M059J (cell line): ENCODE measurements at regions not wholly inside any gene's neighbourhood (a gene's known extent, or its start where the extent isn't known, plus 50 kb on each side); places are given as distances from the start of the nearest gene placed in this dataset.

ENCODE experiments used
- DNase-seq: peaks from one replicate; pipeline ENCODE4 v3.0.0-alpha.2; 2012; ENCODE audit warnings: low read depth

DNA sequence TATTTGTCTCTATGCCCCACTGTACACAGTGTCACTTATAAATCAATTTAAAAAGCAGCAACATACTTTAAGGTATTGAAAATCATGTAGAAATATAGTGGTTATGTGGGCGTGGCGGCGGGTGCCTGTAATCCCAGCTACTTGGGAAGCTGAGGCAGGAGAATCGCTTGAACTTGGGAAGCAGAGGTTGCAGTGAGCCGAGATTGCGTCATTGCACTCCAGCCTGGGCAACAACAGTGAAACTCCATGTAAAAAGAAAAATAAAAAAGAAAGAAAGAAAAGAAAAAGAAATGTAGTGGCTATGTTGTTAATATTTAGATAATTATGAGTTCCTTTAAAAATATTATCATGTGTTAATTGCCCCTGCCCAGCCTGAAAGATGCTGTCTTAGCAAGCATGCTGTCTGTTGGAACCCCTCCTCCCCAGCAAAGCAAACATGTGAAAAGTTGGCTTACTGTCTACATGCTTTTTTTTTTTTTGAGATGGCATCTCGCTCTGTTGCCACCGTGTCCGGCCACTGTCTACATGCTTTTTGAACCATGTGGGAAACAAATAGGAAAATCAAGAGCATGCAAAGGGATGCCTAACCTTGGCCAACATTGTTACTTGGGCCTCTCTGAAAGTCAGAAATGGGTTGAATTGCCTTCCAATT is 151.4 kb upstream of the TSHZ2 start:
- no peak for DNase-seq

DNA sequence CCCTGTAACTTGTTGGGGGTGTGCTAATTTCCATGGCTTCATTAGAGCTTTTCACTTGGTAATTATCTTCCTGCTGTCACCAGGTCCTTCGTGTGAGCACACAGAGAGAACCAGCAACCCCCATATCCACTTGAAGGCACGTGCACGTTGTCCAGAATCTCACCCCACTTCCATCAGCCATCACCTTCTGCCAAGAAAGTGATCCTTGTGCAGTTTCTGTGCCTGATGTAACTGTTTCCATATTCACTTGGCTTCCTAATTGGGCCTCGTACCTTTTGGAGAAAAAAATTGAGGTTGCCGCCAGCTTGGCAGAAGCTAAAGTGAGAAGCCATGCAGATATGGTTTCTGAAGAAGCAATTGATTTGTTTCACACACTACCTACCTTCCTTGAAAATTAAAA is 153.7 kb upstream of the TSHZ2 start:
- no peak for DNase-seq

DNA sequence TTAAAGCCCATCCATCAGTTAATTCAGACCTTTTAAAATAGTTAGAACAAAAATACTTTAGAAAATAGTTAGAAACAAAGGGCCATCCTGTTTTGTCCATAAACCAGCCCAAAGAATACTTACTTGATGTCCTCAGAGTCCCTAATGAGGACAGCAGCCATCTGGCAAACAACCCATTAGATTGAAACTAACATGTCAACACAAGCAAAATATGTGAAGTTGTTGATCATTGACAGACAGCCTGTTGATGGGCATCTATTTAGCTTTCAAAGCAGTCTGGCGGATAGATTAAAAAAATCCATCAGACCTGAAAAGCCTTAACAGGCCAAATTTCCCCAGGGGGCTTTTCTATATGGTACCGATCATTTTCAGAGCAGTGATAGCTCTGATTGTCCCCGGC is 154.2 kb upstream of the TSHZ2 start:
- no peak for DNase-seq

DNA sequence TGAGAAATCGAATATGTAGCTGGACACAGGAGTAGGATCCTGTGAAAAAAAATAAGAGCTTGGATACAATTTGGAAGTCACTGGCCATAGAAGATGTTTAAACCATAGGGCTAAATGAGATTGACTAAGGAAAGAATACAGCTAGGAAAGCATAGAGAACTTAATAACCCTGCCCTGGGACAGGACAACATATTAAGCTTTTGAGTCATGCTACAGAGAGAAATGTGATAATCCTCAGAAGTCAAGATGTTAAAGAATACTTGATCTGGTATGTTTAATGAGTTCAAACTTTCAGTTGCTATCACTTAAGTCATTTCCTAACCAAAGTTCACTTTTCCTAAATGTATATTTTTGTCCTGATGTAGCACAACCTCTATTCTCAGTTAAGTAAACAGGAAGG is 154.6 kb upstream of the TSHZ2 start:
- DNase-seq, result peak; percentile 20

DNA sequence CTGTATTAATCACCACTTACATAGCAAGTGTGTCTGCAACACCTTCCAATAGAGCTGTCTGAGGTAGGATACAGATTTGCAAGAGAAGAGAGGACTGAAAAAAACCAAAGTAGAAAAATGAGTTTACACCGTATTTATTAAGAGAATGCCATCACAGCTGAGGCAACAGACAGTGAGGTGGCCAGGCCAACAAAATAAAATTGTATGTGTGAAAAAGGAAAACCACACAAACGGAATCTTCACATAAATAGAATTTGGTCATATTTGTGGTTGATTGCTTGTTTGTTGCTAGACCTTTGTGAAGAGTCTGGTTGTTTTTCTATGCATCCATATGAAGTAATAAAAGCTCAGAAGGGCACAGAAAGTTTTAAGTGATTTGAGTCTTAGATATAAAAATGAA is 157.8 kb upstream of the TSHZ2 start:
- no peak for DNase-seq

- DNase-seq, result peak; percentile 60
These were observed 159.8 kb upstream of the TSHZ2 start for GRCh38 chr20:52812231-52812847.

DNA sequence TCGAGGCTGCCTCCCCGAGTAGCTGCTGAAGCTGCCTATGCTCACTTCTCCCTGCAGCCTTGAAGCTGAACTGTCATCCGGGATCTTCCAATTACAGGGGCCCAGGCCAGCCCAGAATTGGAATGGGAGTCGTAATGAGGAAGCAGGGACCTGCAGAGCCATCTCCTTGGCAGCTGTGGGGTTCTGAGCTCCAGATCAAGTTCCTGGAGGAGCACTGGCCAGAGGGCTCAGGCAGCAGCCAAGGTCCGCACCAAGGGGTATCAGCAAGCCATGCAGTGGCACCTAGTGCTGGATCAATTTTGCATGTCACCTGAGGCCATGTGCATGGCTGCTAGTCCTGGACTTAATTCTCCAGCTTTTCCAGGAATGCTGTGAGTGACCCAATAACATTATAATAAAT is 163.2 kb upstream of the TSHZ2 start:
- no peak for DNase-seq

DNA sequence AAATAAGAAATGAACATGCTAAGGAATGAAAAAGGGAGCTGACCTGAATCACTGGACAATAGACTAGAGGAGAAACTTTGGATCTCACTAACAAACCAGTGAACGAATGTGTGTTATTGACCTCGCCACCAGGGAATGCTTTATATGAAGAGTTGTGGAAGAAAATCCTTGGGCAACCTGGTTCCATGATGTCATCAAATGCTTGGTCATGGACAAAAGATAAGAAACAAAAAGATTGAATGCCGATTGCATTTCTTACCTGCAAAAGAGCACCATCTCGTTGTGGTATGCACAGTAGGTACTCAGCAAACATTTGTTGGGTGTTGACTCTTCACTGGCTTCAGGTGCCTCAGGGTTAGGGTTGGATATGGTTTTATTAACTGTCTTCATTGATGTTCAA is 165.2 kb upstream of the TSHZ2 start:
- no peak for DNase-seq

DNA sequence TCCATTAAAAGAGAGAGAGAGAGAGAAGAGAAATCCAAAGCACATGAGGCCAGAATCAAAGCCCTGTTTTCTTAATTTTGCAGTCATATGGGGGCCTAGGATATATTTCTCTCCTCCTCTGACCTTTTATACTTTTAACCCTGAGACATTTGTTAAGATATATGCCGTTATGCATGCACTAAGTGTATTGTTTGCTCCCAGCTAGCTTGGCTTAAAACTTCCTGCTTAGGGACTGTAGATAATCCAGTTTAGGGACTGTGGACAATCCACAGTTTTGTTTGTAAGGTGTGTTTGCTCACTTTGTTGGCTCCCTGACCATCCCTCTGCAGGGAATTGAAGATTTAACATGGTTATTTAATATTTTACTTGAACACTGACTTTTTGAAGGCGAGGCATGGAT is 166.3 kb upstream of the TSHZ2 start:
- no peak for DNase-seq

GRCh38 chr20:52805296-52805571 is 166.9 kb upstream of the TSHZ2 start:
- DNase-seq, result no peak

- DNase-seq, result no peak
These were observed 167.5 kb upstream of the TSHZ2 start for GRCh38 chr20:52804497-52805295.

DNA sequence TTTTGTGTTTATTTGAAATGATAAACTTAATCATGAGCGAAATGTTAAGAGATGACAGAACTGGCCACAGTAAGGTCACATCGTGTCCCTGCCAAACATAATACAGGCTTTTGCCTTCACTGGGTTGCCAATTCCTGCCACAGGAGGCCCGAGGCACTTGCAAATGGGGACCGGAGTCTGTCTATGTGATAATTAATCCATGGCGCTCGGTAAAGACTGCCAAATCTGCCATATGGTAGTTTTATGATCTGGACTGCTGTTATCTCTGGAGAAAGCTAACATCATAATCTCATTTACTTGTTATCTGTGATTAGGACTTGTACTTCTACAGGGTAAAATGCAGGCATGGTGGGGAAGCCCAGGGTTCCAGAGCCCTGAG is 170.5 kb upstream of the TSHZ2 start:
- DNase-seq, result peak; percentile 40

DNA sequence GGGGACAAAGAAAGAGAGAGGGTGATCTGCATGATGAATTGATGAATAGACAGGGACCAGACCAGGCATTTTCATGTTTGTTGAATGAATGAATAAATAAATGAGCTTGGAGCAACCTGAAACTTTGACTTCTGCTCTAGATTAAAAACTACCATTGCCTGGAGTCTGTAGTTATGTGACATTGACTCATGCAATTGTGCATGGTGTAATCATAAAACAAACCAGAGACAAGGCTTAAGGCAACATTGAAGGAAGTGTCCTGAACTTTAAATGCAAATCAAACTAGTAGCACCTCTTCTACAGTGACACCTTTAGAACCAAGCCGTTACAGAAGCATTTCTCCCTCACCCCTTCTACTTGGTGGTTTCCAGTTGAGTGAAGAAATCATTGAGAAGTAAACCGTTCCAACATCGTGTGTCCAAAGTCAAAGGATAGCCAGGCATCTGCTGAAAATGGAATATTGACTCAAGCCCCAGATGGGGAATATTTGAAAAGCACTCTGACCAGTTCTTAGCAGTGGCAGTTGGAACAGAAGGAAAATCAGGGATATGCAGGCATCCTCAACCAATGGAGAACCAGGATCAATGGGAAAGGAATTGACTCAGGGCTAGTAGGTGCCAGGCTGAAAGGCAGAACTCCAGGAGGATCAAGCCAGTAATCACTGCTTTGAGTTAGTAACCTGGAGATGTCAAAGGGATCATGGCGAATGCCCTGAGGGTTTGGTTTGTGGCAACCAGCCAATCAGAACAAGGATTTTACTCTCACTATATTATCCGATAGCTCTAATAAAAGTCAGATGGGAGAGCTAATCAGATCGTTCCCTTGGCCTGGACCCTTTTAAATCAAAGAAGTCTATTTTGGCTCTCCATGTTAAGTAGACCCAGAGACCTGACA is 171.2 kb upstream of the TSHZ2 start:
- DNase-seq, result peak; percentile 36

GRCh38 chr20:52799130-52799529 is 173.0 kb upstream of the TSHZ2 start:
- DNase-seq, result no peak

GRCh38 chr20:52798124-52798523 is 174.0 kb upstream of the TSHZ2 start:
- DNase-seq, result peak; percentile 15

DNA sequence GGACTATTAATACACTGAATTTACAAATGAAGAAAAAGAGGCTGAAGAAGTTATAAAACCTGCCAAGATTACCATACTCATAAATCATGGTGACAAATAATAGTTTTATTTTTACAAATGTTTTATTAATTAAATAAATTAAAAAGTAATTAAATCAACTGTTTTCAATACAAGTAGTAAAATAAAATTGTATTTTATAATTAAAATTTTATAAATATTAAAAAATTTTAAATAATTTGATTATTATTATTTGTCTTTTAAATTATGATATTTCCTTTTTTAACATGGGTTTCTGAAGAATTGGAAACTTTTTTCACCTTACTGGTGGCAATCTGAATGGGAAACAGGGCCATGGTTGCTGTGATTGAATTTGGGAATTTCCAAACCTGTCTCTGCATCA is 177.3 kb upstream of the TSHZ2 start:
- DNase-seq, result no peak

- no peak for DNase-seq
These were observed 178.7 kb upstream of the TSHZ2 start for GRCh38 chr20:52793339-52793963.

DNA sequence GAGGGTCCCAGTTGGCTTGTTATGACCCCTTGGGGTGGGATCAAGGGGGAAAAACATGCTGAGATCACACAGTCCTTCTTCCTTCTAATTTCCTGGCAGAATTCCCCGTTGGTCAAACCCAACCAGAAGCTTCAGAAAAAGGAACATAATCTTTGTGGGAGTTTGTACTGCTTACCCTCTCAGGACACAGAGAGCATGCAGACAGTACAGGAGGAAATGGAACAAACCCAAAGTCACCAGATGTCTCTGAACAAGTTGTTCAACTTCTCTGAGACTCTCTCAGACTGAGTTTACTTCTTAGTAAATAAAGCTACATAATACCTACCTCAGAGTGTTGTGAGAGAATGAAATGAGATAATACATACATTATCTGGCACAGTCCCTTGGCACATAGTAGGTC is 181.1 kb upstream of the TSHZ2 start:
- no peak for DNase-seq

DNA sequence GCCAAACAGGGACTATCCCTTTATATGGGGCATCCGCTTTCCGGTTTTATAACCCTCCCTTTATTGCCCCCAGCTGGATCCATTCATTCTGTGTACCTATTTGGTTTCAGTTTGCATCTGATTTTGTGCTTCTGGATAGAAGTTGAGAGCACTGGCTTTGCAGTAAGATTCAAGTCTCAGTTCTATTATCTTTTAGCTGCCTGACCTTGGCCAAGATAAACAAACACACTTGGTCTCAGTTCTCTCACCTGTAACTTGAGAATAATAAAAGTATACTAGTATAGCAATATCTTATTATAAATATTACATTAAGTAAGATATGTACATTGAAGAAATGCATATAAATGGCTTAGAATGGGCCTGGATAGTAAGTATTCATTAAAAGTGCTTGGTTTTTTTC is 182.4 kb upstream of the TSHZ2 start:
- peak; percentile 21 for DNase-seq

- no peak for DNase-seq
These were observed 184.2 kb upstream of the TSHZ2 start for GRCh38 chr20:52787962-52788361.

DNA sequence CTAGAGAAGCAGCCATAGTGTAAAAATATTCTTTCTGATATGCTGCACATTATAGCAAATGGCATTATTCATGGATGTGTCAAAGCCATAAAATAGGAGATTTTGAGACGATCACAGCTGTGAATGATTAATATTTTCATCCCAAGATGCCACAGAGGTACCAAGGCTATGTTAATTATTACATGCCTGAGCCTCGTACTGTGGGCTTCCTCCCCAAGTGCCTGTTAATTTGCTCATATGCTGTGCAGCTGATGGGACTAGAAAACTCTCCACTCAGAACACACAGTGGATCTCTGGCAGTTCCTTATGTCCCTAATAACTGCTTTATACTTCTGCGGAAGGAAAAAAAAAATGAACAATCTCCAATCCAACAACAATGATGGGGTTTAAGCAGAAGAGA is 184.9 kb upstream of the TSHZ2 start:
- DNase-seq, result no peak

DNA sequence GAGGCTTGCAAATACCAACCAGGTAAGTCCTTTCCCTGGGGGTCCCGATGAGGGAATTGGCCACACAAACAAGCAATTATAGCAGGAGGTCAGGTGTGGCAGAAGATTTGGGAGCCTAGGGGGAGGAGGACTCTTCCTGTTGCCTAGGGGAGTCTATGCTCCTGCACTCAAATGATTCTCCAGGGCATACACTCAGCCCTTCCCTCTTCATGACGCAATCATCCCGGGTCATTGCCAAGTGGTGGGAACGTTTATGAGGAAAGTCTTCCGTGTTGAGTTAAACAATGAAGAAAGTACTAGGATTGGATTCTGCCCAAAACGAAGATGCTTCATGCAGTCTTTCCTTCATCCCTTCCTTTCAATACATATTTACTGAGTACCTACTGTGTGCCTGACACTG is 186.5 kb upstream of the TSHZ2 start:
- peak; percentile 77 for DNase-seq
